SU-DHL-6 (cell line): ENCODE measurements at regions not wholly inside any gene's neighbourhood (a gene's known extent, or its start where the extent isn't known, plus 50 kb on each side); places are given as distances from the start of the nearest gene placed in this dataset.

Source experiments
- CTCF ChIP-seq: fragments of 200-600 bp; sonication (generic); IDR thresholded peaks from one replicate; pipeline ENCODE4 v1.5.1; 2017; ENCODE audit warnings: antibody characterized with exemption, mild to moderate bottlenecking, low read length, moderate library complexity; ENCODE audit not compliant: insufficient read depth, poor library complexity, severe bottlenecking
- EZH2phosphoT487 ChIP-seq: fragments of 200-600 bp; sonication (generic), shearing (Covaris generic); conservative IDR thresholded peaks from 2 replicates; pipeline ENCODE4 v1.6.1; 2018; ENCODE audit warnings: mild to moderate bottlenecking, antibody characterized with exemption, low read length, moderate library complexity, mixed read lengths

- TF ChIP-seq CTCF (no peak), EZH2phosphoT487 (no peak)
These were observed 205.0 kb upstream of the KCTD7 start for GRCh38 chr7:66423729-66424128.
